ENCODE measurements at regions not wholly inside any gene's neighbourhood (a gene's known extent, or its start where the extent isn't known, plus 50 kb on each side); places are given as distances from the start of the nearest gene placed in this dataset.

DNA sequence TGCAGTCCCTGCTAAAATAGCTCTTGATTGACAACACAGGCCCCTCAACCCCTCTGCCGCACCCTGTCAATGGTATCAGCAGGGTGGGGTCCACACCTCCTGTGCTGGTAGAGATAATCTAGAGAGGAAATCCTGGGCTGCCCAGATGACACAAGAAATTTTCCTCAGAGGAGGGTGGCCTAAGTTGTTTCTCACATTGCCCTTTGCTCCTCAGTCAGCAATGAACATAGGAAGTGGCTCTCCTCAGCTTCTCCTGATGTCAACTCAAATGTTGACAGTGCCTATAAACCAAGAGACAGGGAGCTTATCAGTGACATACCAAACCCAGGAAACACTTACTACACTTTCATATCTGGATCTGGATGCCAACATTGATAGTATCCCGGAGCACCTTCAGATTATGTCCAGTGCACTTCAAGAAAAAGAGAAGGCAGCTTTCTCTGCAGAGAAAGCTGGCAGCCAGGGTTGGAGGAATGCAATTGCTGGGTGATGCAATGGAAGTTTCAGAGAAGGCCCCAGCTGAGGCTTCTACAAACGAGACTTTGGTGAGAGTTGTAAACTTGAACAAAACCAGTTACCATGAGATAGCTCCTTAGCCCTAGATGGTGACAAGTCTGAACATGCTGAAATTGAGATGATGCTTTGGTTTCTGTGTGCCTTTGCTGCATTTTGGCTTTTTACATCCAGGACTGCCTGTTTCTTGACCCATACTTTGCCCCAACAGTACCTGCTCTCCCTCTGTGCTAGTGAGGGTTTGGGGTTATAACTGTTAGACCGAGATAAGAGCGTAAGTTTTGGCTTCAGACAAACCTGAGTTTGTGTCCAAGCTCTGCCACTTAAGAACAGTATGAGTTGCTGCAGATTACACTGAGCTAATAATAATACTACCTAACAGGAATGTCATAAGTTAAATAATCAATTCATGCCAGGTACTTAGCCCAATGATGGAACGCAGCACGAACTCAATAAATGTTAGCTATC, 183.5 kb downstream of the NUAK1 start:
- DNase-seq (ENCODE audit: low spot score) = no peak

DNA sequence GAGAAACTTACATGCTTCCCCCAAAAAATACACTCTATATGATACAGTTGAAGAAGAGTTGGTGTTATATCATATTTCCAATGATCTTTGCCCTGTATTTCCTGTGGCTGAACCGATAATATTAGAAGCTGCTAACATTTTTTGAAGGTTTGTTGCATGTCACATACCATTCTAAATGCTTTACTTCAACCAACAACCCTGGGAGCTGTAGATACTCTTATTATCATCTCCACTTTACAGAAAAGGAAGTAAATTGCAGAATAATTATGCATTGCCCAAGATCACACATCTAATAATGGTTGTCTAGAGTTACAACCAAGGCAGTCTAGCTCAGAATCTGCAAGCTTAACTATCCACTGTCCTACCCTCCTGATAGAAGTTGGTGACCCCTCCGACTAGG, 182.8 kb downstream of the NUAK1 start:
- no peak for DNase-seq (ENCODE audit: low spot score)

DNA sequence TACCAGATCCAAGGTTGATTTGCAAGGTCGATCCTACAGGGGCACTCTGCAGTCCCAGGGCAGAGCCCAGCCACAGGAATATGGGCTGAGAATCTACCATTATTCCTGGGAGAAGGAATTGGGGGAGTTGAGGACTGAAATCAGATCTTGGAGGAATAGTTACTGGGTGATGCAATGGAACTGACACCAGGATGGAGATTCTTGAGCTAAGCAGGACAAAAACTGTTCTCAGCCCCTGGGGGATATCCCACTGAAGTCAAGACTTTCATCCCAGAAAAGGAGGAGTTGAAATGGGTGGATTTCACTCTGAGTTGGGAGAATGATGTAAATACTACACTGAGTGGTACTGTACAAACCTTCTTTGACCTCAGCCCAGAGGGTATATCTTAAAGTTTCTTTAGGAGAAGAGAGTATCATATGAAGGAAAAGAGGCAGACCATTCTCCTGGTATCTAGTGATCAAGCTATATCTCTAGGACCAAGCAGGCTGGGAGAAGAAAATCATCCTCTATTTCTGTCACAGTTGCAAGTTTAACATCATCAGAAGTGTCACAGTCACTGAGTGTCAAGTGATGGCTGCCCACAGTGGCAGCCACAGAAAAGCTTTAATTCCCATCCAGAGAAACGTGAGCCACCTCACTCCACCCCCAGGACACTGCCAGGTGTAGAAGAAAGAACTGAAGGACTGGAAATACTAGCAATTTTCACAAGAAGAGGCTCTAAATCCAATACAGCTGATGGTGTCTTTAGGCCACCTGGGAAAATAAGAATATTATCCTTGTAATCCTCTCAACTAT, 181.9 kb downstream of the NUAK1 start:
- no peak for DNase-seq (ENCODE audit: low spot score)

DNA sequence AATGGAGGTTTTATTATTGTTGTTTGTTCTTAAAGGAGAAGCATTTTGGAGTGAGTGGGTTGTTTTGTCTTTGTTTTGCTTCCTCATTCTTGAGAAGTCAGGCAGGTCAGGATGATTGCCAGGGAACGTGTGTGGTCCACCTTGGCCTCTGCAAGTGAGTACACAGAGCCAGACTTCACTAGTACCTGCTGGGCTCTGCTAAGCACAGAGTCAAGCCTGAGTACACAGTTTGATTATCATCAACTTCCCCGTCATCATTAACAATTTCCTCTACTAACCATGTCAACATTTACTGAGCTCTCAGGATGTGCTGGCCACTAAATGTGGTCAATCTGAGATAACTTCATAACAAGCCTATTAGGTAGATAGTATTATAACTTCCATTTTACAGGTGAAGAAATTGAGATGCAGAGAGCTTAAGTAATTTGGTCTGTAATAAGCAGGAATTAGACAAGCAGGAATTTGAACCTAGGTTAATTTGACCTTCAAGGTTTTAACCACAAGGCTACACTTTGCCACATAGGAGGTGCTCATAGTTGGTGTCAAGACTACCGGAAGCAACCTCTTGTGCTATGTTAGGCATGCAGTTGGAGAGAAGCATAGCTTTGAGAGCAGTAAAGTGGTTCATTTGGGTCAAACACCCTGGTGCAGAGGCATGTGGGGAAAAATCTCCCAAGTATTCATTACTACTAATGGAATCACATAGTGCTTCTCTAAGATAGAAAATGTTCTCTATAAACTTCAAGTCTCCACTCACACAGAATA, 178.3 kb downstream of the NUAK1 start:
- no peak for DNase-seq (ENCODE audit: low spot score)

DNA sequence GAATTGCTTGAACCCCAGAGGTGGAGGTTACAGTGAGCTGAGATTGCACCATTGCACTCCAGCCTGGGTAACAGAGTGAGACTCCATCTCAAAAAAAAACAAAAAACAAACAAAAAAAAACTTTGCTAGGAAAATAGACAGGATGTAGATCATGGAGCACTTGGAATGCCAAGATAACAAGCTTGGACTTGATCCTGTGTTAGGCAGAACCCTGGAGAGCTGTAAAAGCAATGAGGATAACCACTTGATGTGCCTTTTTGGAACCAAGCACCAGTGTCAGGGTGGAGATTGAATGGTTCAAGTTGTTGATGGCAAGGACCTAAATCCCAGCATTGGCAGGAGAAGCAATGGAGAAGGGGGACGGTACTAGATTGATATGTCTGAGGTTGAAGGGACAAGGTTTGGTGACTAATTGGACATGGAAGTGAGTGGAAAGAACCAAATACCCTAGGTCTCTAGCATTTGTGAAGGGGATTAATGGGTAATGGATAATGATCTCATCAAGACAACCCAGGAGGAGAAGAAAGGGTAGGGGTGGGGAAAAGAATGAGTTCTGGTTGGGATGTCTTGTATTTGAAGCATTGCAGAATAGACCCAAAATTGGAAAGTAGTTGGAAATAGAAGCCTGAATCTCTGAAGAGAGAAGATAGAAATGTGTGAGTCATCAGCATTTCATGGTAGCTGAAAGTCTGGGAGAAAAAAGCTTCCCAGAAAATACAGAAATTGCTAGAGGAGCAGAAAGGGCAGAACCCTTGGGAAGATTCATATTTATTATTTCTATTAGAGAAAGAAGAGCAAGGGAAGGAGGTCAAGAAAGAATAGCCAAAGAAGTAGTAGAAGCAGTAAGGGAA, 176.7 kb downstream of the NUAK1 start:
- DNase-seq (ENCODE audit: low spot score) = no peak

DNA sequence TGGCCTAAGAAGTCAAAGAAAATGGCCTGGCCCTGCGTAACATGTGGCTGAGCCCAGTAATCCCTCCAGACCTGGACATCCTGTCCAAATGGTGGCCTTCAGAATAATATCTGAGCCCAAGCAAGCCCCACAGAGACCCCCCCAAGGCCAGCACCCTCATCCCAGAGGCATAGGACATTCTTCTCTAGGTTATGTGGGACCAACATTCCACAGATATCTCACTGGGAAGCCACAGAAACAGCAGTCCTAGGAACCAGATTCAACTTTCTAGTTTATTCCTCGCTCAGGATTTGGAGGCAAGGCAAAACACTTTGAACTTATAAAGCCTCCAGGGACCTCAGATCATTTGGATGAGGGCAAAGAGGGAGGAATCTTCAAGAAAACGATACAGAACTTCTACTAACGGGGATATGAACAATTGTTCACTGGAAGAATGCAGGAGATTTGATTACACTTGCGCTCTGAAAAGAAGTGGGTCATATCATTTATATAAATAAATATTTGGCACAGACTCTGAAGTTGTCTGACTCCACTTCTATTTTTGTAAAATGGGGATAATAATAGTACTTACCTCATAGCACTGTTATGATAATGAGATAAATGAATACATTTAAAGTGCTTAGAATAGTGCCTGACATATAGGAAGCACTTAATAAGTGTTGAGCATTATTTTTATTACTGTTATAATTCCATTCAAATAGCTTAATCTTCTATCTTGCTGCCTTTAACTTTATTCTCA, 171.5 kb downstream of the NUAK1 start:
- no peak for DNase-seq (ENCODE audit: low spot score)

DNA sequence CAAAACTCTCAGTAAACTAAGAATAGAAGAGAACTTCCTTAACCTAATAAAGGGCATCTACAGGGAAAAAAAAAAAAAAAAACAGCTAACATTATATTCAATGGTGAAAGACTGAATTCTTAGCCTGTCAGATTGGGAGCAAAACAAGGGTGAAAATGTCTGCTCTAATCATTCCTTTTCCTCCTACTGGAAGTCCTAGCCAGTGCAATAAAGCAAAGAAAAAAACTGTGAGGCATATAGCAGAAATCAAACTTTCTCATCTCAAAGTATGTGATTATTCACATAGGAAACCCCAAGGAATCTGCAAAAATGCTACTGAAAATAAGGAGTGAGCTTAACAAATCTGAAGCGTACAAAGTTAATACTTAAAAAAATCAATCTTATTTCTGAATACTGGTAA, 170.7 kb downstream of the NUAK1 start:
- DNase-seq (ENCODE audit: low spot score) = no peak

DNA sequence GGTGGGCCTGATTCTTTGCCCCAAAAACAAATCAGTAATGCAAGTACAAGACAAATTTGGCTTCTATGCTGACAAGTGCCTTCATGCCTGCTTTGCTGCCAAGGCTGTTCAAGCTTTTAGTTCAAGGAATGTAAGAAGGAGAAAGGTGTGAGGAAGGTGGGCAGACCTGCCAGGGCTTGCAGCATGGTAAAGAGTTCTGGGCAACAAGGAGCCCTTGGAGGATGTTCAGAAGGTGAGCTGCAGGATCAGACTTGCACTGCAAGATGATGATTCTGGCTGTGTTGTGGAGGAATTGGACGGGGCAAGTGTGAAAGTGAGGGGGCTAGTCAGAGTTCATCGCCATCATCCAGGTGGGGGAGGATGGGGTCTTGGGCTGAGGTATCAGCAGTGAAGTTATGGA, 167.9 kb downstream of the NUAK1 start:
- DNase-seq (ENCODE audit: low spot score) = peak; percentile 65

DNA sequence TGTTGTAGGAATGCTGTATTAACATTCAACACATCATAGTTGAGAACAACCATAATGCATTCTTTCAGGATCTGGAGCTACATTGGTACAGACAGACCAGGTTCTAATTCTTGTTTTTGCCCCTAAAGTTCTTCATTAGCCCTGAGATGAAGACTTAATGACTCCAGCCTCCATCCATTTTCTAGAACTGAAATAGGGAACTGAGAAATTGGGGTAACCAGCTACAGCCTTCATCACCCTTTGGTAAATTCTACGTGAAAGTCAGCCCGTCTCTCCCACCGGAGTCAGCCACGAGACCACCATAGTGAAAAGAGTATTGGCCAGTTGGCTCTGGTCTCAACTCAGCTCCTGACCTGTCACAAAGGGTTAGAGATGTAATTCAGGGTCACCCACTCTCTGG, 164.0 kb downstream of the NUAK1 start:
- no peak for DNase-seq (ENCODE audit: low spot score)

DNA sequence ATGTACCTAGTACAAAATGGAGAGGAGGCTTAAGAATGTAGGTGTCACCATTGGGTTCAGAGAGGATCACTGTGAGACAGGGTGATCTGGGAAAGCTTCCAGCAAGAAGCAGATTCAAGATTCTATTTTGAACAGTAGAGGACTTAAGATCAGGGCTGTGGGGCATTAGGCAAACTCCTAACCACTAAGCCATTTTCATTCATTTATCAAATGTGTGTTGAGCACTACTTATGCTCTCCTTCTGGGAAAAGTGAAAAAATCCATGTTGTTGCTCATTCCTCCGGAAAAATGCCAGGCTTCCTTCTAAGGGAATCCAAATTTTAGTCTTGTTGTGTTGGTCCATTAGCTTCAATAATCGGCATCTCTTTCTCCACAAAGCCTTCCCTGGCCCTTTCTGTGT, 163.4 kb downstream of the NUAK1 start:
- DNase-seq (ENCODE audit: low spot score) = no peak

DNA sequence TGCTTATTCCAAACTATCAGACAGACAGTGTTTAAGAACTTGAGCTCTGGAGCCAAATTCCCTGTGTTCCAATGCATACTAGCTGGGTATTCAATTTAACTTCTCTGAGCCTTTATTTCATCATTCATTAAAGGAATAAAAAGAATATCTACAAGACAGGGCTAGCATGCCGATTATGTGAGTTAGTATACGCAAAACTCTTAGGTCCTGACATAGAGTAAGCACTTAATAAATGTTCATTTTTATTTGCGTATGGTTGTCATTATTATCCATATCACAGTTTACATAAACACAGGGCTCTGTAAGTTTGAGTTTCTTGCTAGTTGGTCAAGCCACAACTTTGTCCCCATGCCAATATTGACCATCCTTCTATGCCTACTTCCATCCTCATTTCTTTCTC, 161.5 kb downstream of the NUAK1 start:
- no peak for DNase-seq (ENCODE audit: low spot score)

DNA sequence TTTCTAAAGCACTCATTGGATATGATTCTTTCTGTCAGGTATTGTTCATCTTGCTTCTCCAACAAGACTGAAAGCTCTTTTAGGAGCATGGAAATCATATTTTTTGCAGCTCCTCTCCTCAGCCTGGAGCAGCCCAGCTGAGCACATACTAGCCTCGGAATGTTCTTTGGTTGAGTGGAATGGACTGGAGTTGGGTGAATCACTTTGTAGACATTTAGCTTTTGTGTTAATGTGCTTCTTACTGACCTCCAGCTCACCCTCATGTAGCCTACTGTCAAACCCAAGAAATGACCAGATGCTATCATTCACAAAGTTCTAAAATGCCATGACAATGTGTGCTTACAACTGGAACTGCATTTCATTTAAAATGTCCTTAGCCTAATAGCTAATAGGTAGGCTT, 161.1 kb downstream of the NUAK1 start:
- no peak for DNase-seq (ENCODE audit: low spot score)

DNA sequence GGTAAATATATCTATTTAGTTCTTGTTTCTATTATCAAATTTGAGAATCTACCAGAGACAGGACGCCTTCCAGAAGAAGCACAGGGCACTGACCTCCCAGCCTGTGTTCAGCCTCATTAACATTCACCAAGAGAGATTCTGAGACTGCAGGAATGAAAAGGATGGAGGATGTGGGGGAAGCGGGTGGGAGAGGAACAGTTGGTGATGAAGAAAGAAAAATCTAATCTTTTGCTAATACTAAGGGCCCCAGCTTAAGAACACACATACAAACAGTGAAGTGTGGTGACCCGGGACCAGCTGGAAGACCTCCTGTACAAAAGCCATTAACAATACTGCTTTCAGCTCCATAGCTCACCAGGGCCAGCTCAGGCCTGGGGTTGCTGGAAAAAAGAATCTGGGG, 160.5 kb downstream of the NUAK1 start:
- no peak for DNase-seq (ENCODE audit: low spot score)

DNA sequence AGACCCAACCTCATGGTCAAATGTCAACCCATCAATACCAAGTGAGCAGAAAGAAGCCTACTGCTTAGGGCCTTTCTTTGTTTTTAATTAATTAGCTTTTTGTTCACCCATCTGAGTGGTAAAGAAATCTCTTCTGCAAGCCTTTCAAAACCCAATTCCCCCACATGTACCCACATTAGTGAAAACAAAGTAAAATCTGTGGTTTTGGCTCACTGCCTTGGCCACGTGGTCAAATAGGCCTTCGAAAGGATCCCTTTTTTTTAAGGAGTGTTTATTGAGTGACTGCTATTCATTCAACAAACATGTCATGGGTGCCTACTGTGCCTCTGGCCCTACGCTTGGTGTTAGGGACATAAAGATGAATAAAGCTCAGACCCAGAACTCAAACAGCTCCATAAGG, 160.1 kb downstream of the NUAK1 start:
- no peak for DNase-seq (ENCODE audit: low spot score)

DNA sequence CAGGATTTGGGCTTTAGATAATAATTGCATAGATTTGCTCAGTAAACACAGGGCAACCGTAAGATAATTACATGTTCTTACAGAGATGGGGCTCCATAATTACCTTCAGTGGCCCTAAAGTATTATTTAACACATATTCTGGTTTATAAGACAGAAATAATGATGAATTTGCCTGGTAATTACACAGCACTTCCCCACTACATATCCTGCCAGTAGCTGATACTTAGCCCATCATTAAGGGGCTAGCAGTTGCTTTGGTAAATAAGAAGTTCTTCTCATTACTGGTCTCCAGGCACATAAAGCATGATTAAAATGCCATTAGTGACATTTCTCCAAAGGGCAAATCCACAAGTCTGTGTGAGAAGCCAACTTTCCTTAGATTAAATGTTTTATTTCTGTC, 158.7 kb downstream of the NUAK1 start:
- DNase-seq (ENCODE audit: low spot score) = no peak

DNA sequence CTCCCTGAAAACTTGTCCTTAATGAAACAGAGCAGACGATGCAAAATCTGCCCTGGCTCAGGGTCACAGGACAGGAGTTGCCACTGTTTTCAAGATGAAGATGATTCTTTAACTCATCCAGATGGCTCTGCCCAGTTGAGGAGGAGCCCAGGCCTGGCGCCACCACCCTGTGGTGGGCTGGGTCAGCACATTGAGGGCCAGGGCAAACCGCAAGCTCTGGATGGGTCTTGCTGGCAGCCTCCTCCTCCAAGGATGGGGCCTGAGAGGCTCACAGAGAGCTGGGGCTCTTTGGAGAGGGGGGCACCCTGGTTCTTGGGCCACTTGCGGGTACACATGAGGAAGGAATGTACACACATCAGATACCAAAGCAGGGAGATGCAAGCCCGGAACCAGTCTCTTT, 158.2 kb downstream of the NUAK1 start:
- no peak for DNase-seq (ENCODE audit: low spot score)

DNA sequence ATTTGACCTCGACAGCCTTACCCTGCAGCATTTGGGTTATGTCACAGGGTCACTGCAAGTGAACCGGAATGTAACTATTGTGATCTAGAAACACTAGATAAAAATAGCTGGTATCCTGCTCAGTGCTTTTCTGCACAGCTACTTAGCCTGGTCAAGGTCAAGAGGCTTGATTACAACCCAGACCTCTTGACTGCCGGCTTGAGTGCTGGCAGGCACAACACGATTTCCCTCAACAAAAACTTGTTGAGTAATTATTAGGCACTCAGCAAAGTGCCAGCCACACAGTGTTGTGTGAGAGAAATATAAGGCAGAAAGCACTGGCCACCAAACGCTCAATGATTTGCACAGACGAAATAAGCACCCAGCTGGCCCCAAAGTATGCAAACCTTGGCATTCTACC, 156.7 kb downstream of the NUAK1 start:
- DNase-seq (ENCODE audit: low spot score) = no peak

DNA sequence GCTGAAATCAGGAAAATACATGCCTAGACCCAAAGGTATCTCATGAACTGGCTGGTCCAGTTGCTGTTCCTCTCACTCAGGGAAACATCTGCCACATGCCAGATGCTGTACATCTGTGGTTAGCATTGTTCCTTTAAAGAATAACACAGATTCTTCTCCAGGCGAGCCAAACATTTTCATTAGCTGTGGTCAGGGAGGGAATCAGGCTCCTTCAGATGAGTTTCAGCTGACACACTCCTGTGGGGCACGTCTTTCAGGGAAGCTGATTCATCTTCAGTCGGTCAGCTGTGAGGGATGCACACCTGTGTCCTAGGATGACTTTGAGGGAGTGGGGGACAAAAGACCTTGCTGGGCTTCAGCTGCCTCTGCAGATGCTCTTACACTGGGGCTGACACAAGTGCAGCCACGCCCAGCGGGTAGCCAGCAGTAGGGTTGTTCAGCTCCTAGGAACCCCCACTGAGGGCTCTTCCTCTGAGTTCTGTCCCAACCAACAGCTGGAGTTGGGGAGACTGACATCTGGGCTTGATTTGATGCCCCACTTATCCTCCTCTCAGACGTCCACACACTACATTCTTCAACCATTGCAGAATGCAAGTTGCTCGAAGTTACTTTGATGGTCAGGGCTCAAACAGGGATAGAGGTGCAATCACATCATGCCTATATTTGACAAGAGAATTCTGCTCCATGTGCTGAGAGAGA, 155.0 kb downstream of the NUAK1 start:
- DNase-seq (ENCODE audit: low spot score) = no peak

DNA sequence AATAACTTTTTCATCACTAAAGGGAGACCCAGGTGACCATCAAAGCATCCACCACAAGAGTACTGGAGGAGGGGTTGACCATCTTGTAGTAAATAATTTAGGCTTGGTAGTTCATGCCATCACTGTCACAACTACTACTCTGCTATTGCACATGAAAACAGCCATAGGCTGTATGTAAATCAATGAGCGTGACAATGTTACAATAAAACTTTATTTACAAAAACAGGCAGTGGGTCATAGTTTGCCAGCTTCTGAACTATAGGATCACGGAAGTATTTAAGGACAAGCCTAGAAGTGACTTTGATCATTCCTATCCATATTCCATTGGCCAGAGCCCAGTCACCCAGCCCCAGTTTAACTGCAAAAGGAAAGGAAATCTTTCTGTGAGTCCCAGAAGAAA, 153.4 kb downstream of the NUAK1 start:
- DNase-seq (ENCODE audit: low spot score) = no peak

All from ureter (tissue), 1 donor.